Liver (tissue), 8 donors: ENCODE measurements at regions not wholly inside any gene's neighbourhood (a gene's known extent, or its start where the extent isn't known, plus 50 kb on each side); places are given as distances from the start of the nearest gene placed in this dataset.

ENCODE experiments used
- DNase-seq: peaks from one replicate; pipeline ENCODE4 v3.0.0-alpha.2; 2017; ENCODE audit warnings: low spot score
- H3K27ac ChIP-seq, 2 donors: one replicate each; pipeline ENCODE4 v1.7.0; 2013; ENCODE audit warnings: inconsistent platforms in 2 of 2, low read length in 2 of 2, control low read depth in 1 of 2, low read depth in 1 of 2, mild to moderate bottlenecking in 1 of 2
- H3K27me3 ChIP-seq, 4 donors: one replicate each; pipeline versions ENCODE4 v1.6.1 to v1.7.0; 2013; ENCODE audit warnings: low read length in 3 of 4, inconsistent platforms in 1 of 4, mild to moderate bottlenecking in 1 of 4, moderate library complexity in 1 of 4; ENCODE audit not compliant: control insufficient read depth in 4 of 4, insufficient read depth in 4 of 4
- H3K36me3 ChIP-seq, 4 donors: one replicate each; pipeline versions ENCODE4 v1.6.1 to v1.7.0; 2013; ENCODE audit warnings: low read length in 3 of 4, mild to moderate bottlenecking in 3 of 4, low read depth in 1 of 4, moderate library complexity in 1 of 4; ENCODE audit not compliant: control insufficient read depth in 4 of 4, insufficient read depth in 3 of 4
- H3K4me1 ChIP-seq, 4 donors: one replicate each; pipeline versions ENCODE4 v1.6.1 to v1.7.0; 2013; ENCODE audit warnings: low read length in 3 of 4, mild to moderate bottlenecking in 3 of 4, moderate library complexity in 1 of 4; ENCODE audit not compliant: control insufficient read depth in 4 of 4, insufficient read depth in 4 of 4
- H3K4me3 ChIP-seq, 3 donors: one replicate each; pipeline versions ENCODE4 v1.6.1 to v1.7.0; 2013; ENCODE audit warnings: low read length in 3 of 3, control low read depth in 1 of 3, low read depth in 1 of 3, mild to moderate bottlenecking in 1 of 3
- H3K9ac ChIP-seq, 2 donors: one replicate each; pipeline ENCODE4 v1.7.0; 2013; ENCODE audit warnings: low read length in 2 of 2, mild to moderate bottlenecking in 2 of 2, moderate library complexity in 2 of 2, control low read depth in 1 of 2, low read depth in 1 of 2
- H3K9me3 ChIP-seq, 4 donors: one replicate each; pipeline versions ENCODE4 v1.6.1 to v1.7.0; 2013; ENCODE audit warnings: low read length in 3 of 4; ENCODE audit not compliant: control insufficient read depth in 4 of 4
- EGR1 ChIP-seq, 2 donors: IDR thresholded peaks; 2 replicates each; pipeline ENCODE4 v1.6.1; 2016 to 2018; ENCODE audit warnings: antibody characterized with exemption in 2 of 2, low read depth in 2 of 2
- FOXA1 ChIP-seq: IDR thresholded peaks from 2 replicates; pipeline ENCODE4 v1.6.1; 2016; ENCODE audit warnings: antibody characterized with exemption
- FOXA2 ChIP-seq: IDR thresholded peaks from 2 replicates; pipeline ENCODE4 v1.6.1; 2016; ENCODE audit warnings: antibody characterized with exemption
- GABPA ChIP-seq, 2 donors: IDR thresholded peaks in 1 of 2; conservative IDR thresholded peaks in 1 of 2; 2 replicates each; pipeline ENCODE4 v1.6.1; 2016; ENCODE audit warnings: antibody characterized with exemption in 2 of 2, mild to moderate bottlenecking in 1 of 2, moderate library complexity in 1 of 2
- HNF4A ChIP-seq, 2 donors: conservative IDR thresholded peaks; 2 replicates each; pipeline ENCODE4 v1.6.1; 2016; ENCODE audit warnings: antibody characterized with exemption in 2 of 2, mild to moderate bottlenecking in 2 of 2
- HNF4G ChIP-seq: IDR thresholded peaks from 2 replicates; pipeline ENCODE4 v1.6.1; 2016; ENCODE audit warnings: antibody characterized with exemption
- JUND ChIP-seq, 2 donors: IDR thresholded peaks; 2 replicates each; pipeline ENCODE4 v1.6.1; 2016; ENCODE audit warnings: antibody characterized with exemption in 2 of 2
- RAD21 ChIP-seq, 2 donors: IDR thresholded peaks; 2 replicates each; pipeline ENCODE4 v1.6.1; 2016; ENCODE audit warnings: antibody characterized with exemption in 2 of 2, mild to moderate bottlenecking in 2 of 2
- RXRA ChIP-seq, 2 donors: IDR thresholded peaks; 2 replicates each; pipeline ENCODE4 v1.6.1; 2017 to 2018; ENCODE audit warnings: antibody characterized with exemption in 2 of 2, mild to moderate bottlenecking in 1 of 2
- SP1 ChIP-seq: IDR thresholded peaks from 2 replicates; pipeline ENCODE4 v1.6.1; 2018; ENCODE audit warnings: antibody characterized with exemption, mild to moderate bottlenecking
- TAF1 ChIP-seq: conservative IDR thresholded peaks from 2 replicates; pipeline ENCODE4 v1.6.1; 2016; ENCODE audit warnings: antibody characterized with exemption, mild to moderate bottlenecking
- YY1 ChIP-seq: IDR thresholded peaks from 2 replicates; pipeline ENCODE4 v1.6.1; 2016; ENCODE audit warnings: antibody characterized with exemption, mild to moderate bottlenecking
- WGBS: extraction: QIAGEN DNeasy Blood & Tissue Kit; methylation state at CpG from one replicate; pipeline ENCODE4 v1.1.7; 2013; 5-methylcytosine and 5-hydroxymethylcytosine counted together
- TF ChIP-seq, protein P1 (sequence below): fragments of 150-350 bp; IDR thresholded peaks from 2 replicates; pipeline ENCODE4 v1.5.1; 2017; ENCODE audit warnings: improper control_type of control experiment, low read depth, low read length; ENCODE audit not compliant: missing input control
- TF ChIP-seq, protein P2 (sequence below): IDR thresholded peaks from 2 replicates; pipeline ENCODE4 v1.6.1; 2016; ENCODE audit warnings: antibody characterized with exemption
- TF ChIP-seq, protein P3 (sequence below): IDR thresholded peaks from 2 replicates; pipeline ENCODE4 v1.6.1; 2016; ENCODE audit warnings: antibody characterized with exemption
- TF ChIP-seq, protein P4 (sequence below): IDR thresholded peaks from 2 replicates; pipeline ENCODE4 v1.6.1; 2016; ENCODE audit warnings: antibody characterized with exemption
- donor health status: healthy.
- donor health status: healthy.
- donor health status: healthy.
- donor health status: healthy.
- donor health status: healthy.

DNA sequence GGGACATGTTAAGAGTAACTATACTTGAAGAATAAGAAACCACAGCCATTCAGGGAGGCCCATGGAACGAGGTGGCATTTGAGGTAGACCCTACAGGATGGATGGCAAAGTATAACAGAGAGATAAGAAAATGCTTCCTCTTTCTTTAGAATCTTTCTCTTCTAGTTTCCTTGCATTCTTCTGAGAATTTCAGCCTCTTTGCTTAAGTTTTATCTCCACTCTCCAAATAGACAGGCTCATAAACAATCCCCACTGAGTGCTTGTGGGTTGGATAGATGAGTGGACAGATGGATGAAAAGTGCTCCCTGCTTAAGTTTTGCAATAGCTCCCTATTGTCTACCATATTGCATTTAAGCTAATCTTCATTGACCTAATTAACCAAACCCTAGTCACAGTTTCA, 103.7 kb downstream of the MEX3B start:
- DNase-seq: no peak
- Histone ChIP-seq H3K27ac (no peak overlapping the region), H3K4me3 (no peak overlapping the region), H3K4me1 (no peaks in the 10 kb centered on the region), H3K9me3 (peaks cover 0 to 2% (median 0%) of the 10 kb centered on the region in 4 donors), H3K9ac (no peak overlapping the region), H3K36me3 (no peaks in the 10 kb centered on the region), H3K27me3 (no peaks in the 10 kb centered on the region)
- WGBS: 31% methylated on average over 1 of the region's 1 CpG
- TF ChIP-seq HNF4G: no peak
- TF ChIP-seq SP1: no peak
- TF ChIP-seq EGR1 (IDR thresholded peaks at IDR 0.05; ENCODE audit: low read depth in 2 of 2): no peak
- no peak for TF ChIP-seq HNF4A (conservative IDR thresholded peaks at IDR 0.05)
- no peak for TF ChIP-seq FOXA2
- TF ChIP-seq TAF1: no peak
- no peak for TF ChIP-seq YY1
- no peak for TF ChIP-seq RAD21 (IDR thresholded peaks at IDR 0.05)
- no peak for TF ChIP-seq FOXA1
- TF ChIP-seq, protein P1, sequence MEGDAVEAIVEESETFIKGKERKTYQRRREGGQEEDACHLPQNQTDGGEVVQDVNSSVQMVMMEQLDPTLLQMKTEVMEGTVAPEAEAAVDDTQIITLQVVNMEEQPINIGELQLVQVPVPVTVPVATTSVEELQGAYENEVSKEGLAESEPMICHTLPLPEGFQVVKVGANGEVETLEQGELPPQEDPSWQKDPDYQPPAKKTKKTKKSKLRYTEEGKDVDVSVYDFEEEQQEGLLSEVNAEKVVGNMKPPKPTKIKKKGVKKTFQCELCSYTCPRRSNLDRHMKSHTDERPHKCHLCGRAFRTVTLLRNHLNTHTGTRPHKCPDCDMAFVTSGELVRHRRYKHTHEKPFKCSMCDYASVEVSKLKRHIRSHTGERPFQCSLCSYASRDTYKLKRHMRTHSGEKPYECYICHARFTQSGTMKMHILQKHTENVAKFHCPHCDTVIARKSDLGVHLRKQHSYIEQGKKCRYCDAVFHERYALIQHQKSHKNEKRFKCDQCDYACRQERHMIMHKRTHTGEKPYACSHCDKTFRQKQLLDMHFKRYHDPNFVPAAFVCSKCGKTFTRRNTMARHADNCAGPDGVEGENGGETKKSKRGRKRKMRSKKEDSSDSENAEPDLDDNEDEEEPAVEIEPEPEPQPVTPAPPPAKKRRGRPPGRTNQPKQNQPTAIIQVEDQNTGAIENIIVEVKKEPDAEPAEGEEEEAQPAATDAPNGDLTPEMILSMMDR: no peak
- TF ChIP-seq, protein P2, sequence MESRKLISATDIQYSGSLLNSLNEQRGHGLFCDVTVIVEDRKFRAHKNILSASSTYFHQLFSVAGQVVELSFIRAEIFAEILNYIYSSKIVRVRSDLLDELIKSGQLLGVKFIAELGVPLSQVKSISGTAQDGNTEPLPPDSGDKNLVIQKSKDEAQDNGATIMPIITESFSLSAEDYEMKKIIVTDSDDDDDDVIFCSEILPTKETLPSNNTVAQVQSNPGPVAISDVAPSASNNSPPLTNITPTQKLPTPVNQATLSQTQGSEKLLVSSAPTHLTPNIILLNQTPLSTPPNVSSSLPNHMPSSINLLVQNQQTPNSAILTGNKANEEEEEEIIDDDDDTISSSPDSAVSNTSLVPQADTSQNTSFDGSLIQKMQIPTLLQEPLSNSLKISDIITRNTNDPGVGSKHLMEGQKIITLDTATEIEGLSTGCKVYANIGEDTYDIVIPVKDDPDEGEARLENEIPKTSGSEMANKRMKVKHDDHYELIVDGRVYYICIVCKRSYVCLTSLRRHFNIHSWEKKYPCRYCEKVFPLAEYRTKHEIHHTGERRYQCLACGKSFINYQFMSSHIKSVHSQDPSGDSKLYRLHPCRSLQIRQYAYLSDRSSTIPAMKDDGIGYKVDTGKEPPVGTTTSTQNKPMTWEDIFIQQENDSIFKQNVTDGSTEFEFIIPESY: no peak
- TF ChIP-seq RXRA (IDR thresholded peaks at IDR 0.05): no peak

DNA sequence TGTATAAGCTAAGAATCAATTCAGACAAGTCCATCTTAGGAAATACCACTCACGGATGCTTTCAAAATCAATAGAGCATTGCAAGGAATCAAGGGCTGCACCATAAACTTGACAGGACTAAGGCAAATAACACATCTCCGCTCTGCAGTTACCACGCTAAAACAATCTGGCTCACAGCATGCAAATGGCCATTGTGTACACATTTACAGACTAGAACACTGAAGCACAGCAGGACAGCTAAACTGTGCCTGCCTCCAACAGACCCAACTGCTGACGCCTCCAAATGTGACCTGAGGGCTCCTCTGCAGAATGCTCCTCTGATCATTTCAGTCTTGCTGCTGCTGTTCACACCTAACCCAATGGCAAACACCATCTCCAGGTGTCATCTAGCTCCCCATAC, 104.3 kb downstream of the MEX3B start:
- TF ChIP-seq FOXA1: no peak
- TF ChIP-seq, protein P3, sequence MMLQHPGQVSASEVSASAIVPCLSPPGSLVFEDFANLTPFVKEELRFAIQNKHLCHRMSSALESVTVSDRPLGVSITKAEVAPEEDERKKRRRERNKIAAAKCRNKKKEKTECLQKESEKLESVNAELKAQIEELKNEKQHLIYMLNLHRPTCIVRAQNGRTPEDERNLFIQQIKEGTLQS: no peak
- TF ChIP-seq RAD21 (IDR thresholded peaks at IDR 0.05): no peak
- TF ChIP-seq, protein P2: no peak
- TF ChIP-seq GABPA (IDR thresholded peaks at IDR 0.05 in 1 of 2, conservative IDR thresholded peaks at IDR 0.05 in 1 of 2): no peak
- TF ChIP-seq, protein P4, sequence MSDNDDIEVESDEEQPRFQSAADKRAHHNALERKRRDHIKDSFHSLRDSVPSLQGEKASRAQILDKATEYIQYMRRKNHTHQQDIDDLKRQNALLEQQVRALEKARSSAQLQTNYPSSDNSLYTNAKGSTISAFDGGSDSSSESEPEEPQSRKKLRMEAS: no peak
- no peak for TF ChIP-seq HNF4A (conservative IDR thresholded peaks at IDR 0.05)
- TF ChIP-seq FOXA2: no peak
- no peak for TF ChIP-seq JUND (IDR thresholded peaks at IDR 0.05)
- TF ChIP-seq, protein P1: no peak
- H3K9me3 ChIP-seq: peaks cover 0 to 2% (median 0%) of the 10 kb centered on the region in 4 donors
- 35% methylated on average over 4 of the region's 4 CpGs for WGBS
- no peaks in the 10 kb centered on the region for H3K27me3 ChIP-seq
- no peak overlapping the region for H3K4me3 ChIP-seq
- H3K36me3 ChIP-seq: no peaks in the 10 kb centered on the region
- no peak overlapping the region for H3K27ac ChIP-seq
- DNase-seq: no peak
- H3K4me1 ChIP-seq: no peaks in the 10 kb centered on the region
- H3K9ac ChIP-seq: no peak overlapping the region
